GM12891 (cell line): ENCODE measurements at regions not wholly inside any gene's neighbourhood (a gene's known extent, or its start where the extent isn't known, plus 50 kb on each side); places are given as distances from the start of the nearest gene placed in this dataset.

Source experiments
- POLR2A ChIP-seq: IDR thresholded peaks from 2 replicates; pipeline ENCODE4 v1.6.1; 2011; ENCODE audit warnings: low read depth, low read length, control low read depth
- POLR2AphosphoS5 ChIP-seq: IDR thresholded peaks from 2 replicates; pipeline ENCODE4 v1.6.1; 2011; ENCODE audit warnings: low read depth, low read length, control low read depth

DNA sequence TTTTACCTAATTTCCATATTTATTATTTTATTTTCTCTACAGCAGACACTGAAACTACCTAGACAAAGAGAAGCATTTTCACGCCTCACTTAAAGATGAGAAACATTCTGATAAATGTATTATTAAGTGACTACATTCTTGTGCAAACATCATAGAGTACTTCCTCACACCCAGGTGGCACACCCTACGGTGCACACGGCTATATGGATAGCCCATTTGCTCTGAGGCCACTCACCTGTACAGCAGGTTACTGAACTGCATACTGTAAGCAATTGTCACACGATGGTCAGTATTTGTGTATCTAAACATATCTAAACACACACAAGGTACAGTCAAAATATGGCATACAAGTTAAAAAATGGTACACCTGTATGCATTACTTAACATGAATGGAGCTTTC, 481.4 kb downstream of the CMPK2 start:
- TF ChIP-seq POLR2AphosphoS5, result no peak
- no peak for TF ChIP-seq POLR2A
